ENCODE measurements at regions not wholly inside any gene's neighbourhood (a gene's known extent, or its start where the extent isn't known, plus 50 kb on each side); places are given as distances from the start of the nearest gene placed in this dataset.

DNA sequence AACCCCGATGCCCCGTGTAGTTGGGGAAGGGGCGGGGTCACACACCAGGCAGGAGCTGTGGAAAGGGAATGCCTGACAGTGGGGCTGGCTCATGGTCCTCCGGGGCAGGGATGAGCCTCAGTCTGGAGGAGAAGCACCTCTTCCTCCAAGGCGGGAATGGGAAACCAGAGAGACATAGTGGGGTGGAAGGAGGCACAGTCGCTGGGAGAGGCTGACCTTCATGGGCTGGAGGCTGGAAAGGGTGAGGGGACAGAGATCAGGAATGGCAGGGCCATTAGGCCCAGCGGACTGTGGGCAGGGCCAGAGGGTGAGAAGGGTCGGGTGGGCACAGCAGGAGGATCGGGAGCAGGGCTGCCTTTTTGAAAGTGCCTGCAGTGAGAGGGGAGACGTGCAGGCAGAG, 65.8 kb upstream of the LINGO1 start:
- DNase-seq: no peak

GRCh38 chr15:77697893-77698292, 65.2 kb upstream of the LINGO1 start:
- DNase-seq: no peak

GRCh38 chr15:77696871-77697270, 64.2 kb upstream of the LINGO1 start:
- DNase-seq: no peak

DNA sequence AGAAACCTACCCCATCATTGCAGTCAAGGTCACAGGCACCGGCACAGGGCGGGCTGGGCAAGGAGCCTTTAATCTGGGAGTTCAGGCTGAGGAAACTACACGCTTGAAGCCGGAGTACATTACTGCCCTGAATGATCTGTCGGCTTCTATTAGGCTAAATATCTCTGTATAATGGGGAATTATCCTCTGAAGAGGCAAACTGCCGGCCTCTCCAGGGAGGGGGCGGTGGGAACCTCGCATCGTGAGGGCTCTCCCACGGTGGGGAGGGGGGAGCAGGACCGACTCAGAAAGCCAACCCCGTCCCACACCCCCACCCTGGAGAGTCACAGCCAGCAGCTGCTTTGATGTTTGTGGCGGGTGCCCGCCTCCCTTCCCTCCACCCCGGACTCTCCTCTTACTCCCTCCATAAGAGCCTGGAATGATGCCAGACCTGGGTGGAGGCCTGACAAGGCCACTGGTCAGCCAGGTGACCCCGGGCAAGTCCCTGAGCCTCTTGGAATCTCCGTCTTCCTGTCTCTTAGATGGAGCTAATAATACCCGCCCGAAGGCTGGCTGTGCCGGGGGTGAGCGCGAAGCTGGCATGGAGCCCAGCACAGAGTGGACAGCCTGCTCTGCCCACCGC, 63.4 kb upstream of the LINGO1 start:
- DNase-seq: peak in 1 of 2 experiments; percentile 64

- no peak for DNase-seq
These were observed 62.8 kb upstream of the LINGO1 start for GRCh38 chr15:77695548-77695947.

DNA sequence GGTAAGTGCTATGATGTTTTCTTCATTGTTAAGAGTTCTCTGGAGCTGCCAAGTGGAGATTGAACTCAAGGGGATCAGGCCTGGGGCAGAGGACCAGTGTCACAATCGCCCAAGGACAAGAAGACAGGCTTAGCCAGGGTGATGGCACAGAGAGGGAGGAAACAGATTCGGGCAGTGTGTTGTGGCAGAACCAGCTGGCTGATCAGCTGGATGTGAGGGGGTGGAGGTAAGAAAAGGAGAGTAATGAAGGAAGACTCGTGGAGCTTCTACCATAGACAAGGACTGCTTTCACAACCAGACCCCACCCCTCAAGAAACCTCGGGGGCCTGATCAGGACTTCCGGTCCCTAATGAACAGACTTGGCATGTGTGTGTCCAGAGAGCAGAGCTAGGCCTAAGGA, 60.9 kb upstream of the LINGO1 start:
- no peak for DNase-seq

- DNase-seq: no peak
These were observed 59.9 kb upstream of the LINGO1 start for GRCh38 chr15:77692614-77693013.

DNA sequence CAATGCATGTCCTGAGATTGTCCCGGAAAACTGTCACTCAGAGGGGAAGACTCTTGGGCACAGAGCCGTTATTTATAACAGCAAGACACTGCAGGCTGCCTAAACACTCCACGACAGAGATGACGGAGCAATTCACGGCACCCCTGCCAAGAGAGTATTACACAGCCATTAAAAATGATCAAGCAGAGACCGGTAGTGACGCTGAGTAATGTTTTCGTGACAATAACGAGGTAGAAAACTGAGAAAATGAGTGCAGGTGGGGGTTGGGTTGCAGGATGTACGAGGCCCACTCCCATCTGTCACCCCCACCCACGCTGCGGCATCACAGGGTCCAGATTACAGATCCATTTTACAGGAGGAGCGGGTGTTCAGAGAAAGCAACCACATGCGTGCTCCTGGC, 58.9 kb upstream of the LINGO1 start:
- DNase-seq: no peak

- DNase-seq: no peak
These were observed 57.1 kb upstream of the LINGO1 start for GRCh38 chr15:77689821-77690220.

DNA sequence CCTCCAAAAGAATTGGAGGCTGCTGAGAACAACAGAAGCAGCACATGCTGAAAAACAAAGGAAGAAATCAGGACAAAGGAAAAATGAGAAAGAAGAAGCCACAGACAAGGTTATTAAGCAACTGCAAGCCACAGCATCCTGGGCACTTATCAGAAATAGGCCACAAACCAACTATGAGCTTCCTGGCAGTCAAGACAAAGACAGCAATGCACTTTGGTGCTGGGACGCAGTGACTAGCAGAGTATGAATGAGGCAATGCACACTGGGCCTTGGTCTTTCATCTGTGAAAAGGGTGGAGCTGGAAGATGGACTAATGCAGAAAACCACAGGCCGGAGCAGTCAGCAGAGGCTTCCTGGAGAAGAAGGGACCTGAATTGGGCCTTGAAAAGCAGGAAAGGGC, 56.0 kb upstream of the LINGO1 start:
- DNase-seq: no peak

GRCh38 chr15:77688266-77688665, 55.6 kb upstream of the LINGO1 start:
- DNase-seq: no peak

GRCh38 chr15:77685082-77685815, 52.5 kb upstream of the LINGO1 start:
- no peak for DNase-seq

DNA sequence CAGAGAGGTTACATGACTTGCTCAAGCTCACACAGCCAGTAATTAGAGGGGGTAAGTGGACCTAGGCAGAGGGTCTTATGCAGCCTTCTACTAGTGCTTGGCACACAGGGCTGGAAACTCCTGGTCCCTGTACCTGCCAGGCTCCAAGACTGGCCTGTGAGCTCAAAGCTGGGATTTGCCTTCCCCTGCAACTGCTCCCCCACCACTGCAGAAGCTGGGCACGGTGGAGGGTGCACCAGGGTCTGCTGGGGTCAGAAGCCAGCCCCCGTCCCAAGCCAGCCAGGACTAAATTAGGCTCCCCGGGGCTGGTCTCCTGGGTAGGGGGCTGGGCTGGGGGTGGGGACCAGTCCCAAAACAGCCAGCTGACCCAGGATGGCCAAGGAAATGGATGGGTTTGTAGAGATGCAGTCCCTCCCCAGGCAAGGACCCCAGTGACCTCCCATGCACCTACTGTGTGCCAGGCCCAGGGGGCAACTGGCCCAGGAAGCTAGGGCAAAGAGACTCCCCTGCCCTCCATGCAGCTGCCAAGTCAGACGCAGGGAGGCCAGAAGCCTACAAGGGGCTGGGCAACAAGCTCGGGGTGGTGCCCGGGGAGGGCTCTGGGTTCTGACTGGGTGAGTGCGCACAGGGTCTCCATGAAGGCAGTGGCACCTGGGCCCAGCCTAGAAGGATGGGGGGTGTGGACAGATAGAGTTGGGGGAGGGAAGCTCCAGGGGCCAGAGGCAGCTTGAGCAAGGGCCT, 51.8 kb upstream of the LINGO1 start:
- no peak for DNase-seq

- no peak for DNase-seq
These were observed 49.9 kb upstream of the LINGO1 start for GRCh38 chr15:77682564-77682963.

Data from NCI-H524 (cell line).